Ascending aorta (tissue), 2 donors: ENCODE measurements at regions not wholly inside any gene's neighbourhood (a gene's known extent, or its start where the extent isn't known, plus 50 kb on each side); places are given as distances from the start of the nearest gene placed in this dataset.

Source experiments
- DNase-seq, 2 donors: peaks; one replicate each; pipeline ENCODE4 v3.0.0-alpha.2; 2019; ENCODE audit warnings: low spot score in 2 of 2
- H3K27ac ChIP-seq, 2 donors: fragments of 200-600 bp; sonication (generic); one replicate each; pipeline ENCODE4 v1.5.1; 2016 to 2017; ENCODE audit warnings: mild to moderate bottlenecking in 1 of 2
- H3K27me3 ChIP-seq: fragments of 200-600 bp; sonication (generic); one replicate; pipeline ENCODE4 v1.5.1; 2017
- H3K36me3 ChIP-seq, 2 donors: fragments of 200-600 bp; sonication (generic); one replicate each; pipeline ENCODE4 v1.5.1; 2016
- H3K4me1 ChIP-seq, 2 donors: fragments of 200-600 bp; sonication (generic); one replicate each; pipeline ENCODE4 v1.5.1; 2016 to 2017; ENCODE audit warnings: mild to moderate bottlenecking in 1 of 2
- H3K4me3 ChIP-seq, 2 donors: fragments of 200-600 bp; sonication (generic); one replicate each; pipeline ENCODE4 v1.5.1; 2016 to 2017; ENCODE audit warnings: mild to moderate bottlenecking in 1 of 2
- H3K9me3 ChIP-seq, 2 donors: fragments of 200-600 bp; sonication (generic); one replicate each; pipeline ENCODE4 v1.5.1; 2016
- CTCF ChIP-seq, 3 experiments: fragments of 200-600 bp in 2 of 3; fragments of 450-650 bp in 1 of 3; sonication (generic) in 2 of 3; IDR thresholded peaks; one replicate each; pipeline ENCODE4 v1.5.1; 2016 to 2019; ENCODE audit warnings: antibody characterized with exemption in 3 of 3, mild to moderate bottlenecking in 1 of 3, moderate library complexity in 1 of 3
- intact Hi-C: fragments of 100-400 bp; cut with DNase I; formaldehyde crosslinking; loops from one replicate; pipeline ENCODE4 v1.15.1; 2023

DNA sequence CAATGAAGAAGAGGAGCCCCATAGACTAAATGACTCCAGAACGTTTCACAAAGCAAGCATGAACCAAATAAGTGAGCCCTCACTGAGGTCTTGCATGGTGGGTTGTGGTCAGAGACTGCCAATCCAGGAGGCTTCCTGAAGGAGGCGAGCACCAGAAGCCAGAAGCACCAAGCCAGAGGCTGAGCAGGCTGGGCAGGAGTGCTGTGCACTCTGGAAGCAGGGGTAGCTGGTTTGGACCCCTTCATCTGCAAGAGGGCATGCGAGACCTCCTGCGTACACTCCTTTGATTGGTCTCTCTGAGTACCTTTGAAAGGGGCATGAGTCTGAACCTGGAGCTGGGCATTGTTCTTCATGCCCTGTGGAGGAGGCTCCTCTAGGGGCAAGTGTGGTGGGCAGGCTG is 192.5 kb downstream of the HAUS1 start:
- intact Hi-C loops = no loop called here
- Histone ChIP-seq H3K4me3 (no peak overlapping the region), H3K36me3 (no peaks in the 10 kb centered on the region), H3K4me1 (no peaks in the 10 kb centered on the region), H3K27ac (no peak overlapping the region), H3K27me3 (no peaks in the 10 kb centered on the region), H3K9me3 (no peaks in the 10 kb centered on the region)
- DNase-seq = peak in 1 of 2 donors; percentile 34
- TF ChIP-seq CTCF (IDR thresholded peaks at IDR 0.05) = no peak

GRCh38 chr18:46297124-46297523 is 192.9 kb downstream of the HAUS1 start:
- DNase-seq = peak in 1 of 2 donors; percentile 16
- intact Hi-C loops = no loop called here

DNA sequence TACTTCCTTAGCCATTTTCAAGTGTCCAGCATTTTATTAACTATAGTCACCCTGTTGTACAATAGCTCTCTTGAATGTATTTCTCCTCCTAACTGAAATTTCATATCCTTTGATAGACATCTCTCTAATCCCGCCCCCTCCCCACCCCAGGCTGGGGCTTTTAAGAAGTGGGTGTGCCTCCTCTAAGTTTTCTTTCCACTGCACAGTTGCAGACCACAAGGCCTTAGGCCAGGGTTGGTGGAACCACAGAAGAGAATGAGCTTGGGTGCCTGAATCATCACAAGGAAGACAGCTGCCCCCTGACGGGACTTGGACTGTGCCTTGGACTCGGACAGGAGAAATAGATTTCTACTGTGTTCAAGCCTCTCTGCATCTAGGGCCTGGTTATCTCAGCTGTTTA is 193.4 kb downstream of the HAUS1 start:
- no peaks in the 10 kb centered on the region for H3K27me3 ChIP-seq
- no peak for TF ChIP-seq CTCF (IDR thresholded peaks at IDR 0.05)
- DNase-seq = peak in 1 of 2 donors; percentile 38
- H3K36me3 ChIP-seq = no peaks in the 10 kb centered on the region
- no peak overlapping the region for H3K27ac ChIP-seq
- no peaks in the 10 kb centered on the region for H3K4me1 ChIP-seq
- intact Hi-C loops = no loop called here
- no peaks in the 10 kb centered on the region for H3K9me3 ChIP-seq
- no peak overlapping the region for H3K4me3 ChIP-seq

More at GRCh38 chr18:46297124-46297523, 192.9 kb downstream of the HAUS1 start:
- TF ChIP-seq CTCF (IDR thresholded peaks at IDR 0.05) = no peak
- Histone ChIP-seq H3K4me1 (no peaks in the 10 kb centered on the region), H3K4me3 (no peak overlapping the region), H3K9me3 (no peaks in the 10 kb centered on the region), H3K27me3 (no peaks in the 10 kb centered on the region), H3K36me3 (no peaks in the 10 kb centered on the region), H3K27ac (no peak overlapping the region)

- no peaks in the 10 kb centered on the region for H3K4me1 ChIP-seq
- H3K36me3 ChIP-seq = no peaks in the 10 kb centered on the region
- no peaks in the 10 kb centered on the region for H3K27me3 ChIP-seq
- intact Hi-C loops = no loop called here
- TF ChIP-seq CTCF (IDR thresholded peaks at IDR 0.05) = no peak
- no peaks in the 10 kb centered on the region for H3K9me3 ChIP-seq
- no peak overlapping the region for H3K27ac ChIP-seq
- peak in 1 of 2 donors; percentile 16 for DNase-seq
- no peak overlapping the region for H3K4me3 ChIP-seq
Measured at GRCh38 chr18:46298511-46298910, 194.3 kb downstream of the HAUS1 start.

DNA sequence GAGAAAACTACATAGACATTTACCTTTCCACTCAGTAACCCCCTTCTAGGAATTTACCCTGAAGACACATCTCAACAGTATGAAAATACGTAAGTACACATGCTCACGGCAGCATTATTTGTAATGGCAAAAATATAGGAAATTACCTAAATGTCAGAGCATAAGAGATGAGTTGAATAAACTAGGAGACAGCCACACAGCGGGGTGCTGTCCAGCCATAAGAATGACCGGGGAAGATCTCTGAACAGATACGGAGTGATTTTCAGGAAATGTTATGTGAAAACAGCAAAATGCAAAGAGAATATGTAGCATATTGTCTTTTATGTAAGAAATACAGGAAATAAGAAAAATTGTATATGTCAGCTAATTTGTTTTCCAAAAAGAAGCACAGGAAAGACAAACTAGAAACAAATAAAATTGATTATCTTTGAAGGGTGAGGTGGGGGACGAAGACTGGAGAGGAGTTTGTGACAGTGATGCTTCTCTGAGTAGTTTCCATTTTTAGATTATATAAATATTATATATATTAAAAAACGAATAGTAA is 195.4 kb downstream of the HAUS1 start:
- Histone ChIP-seq H3K36me3 (no peaks in the 10 kb centered on the region), H3K9me3 (no peaks in the 10 kb centered on the region), H3K4me1 (no peaks in the 10 kb centered on the region), H3K27ac (no peak overlapping the region), H3K4me3 (no peak overlapping the region), H3K27me3 (no peaks in the 10 kb centered on the region)
- intact Hi-C loops = no loop called here
- TF ChIP-seq CTCF (IDR thresholded peaks at IDR 0.05) = no peak
- peak in 1 of 2 donors; percentile 2 for DNase-seq

GRCh38 chr18:46301081-46301480 is 196.9 kb downstream of the HAUS1 start:
- H3K4me1 ChIP-seq = no peaks in the 10 kb centered on the region
- no peaks in the 10 kb centered on the region for H3K36me3 ChIP-seq
- DNase-seq = peak in 1 of 2 donors; percentile 31
- no peak for TF ChIP-seq CTCF (IDR thresholded peaks at IDR 0.05)
- intact Hi-C loops = no loop called here
- H3K27ac ChIP-seq = no peak overlapping the region
- H3K9me3 ChIP-seq = no peaks in the 10 kb centered on the region
- H3K27me3 ChIP-seq = no peaks in the 10 kb centered on the region
- no peak overlapping the region for H3K4me3 ChIP-seq
